HG02571 (cell line): ENCODE measurements at regions not wholly inside any gene's neighbourhood (a gene's known extent, or its start where the extent isn't known, plus 50 kb on each side); places are given as distances from the start of the nearest gene placed in this dataset.

ENCODE experiments used
- ATAC-seq: cut with Tn5 transposase; IDR thresholded peaks from one replicate; pipeline ENCODE4 v1.9.1; 2021; ENCODE audit warnings: mild to moderate bottlenecking, moderate library complexity; ENCODE audit not compliant: unreplicated experiment

DNA sequence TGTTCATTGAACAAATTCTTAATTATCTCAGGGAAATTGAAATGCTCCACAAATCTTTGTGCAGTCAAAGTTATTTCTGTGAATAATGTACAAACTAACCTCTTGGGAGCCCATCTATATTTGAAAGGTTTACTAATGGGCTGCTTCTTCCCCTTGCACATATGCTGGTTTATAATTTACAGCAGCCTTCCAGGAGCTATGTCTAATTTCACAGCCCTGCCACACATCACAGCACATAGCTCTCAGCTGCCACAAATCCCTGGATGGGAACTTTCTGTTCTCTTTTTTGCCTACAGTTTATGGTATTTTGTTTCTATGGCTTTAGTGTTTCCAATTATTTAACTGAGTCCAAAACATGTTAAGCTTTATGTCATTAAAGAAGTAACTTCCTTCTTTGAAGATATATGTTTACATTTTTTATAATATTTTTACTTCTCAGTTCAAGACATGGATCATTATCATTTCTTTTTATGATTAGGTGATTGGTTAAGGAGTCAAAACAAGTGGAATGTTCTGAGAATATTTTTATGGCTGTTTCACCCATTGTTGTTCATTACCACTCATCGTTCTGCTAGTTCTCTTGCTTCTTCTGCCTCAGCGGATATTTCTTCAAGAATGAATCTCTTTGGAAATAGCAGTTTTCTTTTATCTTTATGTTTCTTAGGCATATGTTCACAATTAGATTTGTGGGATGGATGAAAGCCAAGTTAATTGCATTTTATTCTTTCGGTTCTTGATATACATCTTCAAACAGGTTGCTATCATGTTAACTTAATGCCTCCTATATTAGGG lies 475.6 kb upstream of the MIS18BP1 start:
- ATAC-seq = no peak

DNA sequence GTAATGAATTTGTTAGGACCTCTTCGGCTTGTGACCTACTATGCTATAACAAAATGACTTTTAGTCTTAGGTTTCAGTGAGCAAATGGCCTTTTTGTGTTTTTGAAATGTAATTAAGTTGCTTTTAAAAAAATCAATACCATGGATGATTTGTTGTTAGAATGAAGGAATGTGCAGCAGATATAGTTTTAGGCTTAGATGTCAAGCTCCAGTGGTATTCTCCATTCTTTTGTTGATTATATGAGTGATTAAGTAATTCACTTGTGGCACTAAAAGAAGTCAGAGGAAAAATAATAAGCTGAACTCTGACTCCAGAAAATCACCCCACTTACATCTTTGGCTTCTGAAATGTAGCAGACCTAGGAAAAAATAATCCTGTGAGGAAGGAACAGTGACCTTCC lies 474.1 kb upstream of the MIS18BP1 start:
- ATAC-seq = no peak

DNA sequence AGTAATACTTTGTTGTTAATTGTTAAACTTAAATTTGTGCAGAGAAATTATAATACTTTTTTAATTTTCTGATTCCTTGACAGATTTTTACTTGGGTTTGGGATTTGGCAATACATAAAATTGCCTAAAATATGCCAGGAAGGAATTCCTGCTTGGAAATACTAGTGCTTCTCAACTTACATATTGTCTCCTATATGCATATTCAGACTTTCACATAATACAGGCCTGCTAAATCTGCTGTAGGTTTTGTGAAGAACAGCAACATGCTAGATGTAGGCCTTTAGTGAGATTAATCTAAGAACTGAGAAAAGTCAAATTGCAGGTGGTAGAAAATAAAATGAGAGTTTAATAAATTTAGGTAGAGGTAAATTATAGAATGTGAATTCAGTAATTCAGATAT lies 468.5 kb upstream of the MIS18BP1 start:
- ATAC-seq = no peak

DNA sequence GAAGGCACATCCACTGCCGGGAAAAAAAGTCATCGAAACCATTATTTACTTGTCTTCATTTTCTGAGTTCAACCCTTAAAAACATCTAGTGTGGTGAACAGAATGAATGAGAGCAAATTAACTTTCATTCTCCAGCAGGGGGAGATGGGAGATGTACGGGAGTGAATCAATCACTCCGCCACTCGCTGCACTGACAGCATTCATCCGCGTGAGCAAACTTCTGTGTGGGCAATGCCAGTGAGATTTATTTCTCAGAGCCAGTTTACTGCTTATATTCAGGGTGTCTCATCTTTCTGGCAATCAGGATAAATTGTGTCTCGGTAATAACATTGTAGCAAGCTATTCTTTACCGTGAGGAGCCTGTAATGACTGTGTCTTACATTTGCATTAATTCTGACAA lies 463.6 kb upstream of the MIS18BP1 start:
- ATAC-seq = no peak

DNA sequence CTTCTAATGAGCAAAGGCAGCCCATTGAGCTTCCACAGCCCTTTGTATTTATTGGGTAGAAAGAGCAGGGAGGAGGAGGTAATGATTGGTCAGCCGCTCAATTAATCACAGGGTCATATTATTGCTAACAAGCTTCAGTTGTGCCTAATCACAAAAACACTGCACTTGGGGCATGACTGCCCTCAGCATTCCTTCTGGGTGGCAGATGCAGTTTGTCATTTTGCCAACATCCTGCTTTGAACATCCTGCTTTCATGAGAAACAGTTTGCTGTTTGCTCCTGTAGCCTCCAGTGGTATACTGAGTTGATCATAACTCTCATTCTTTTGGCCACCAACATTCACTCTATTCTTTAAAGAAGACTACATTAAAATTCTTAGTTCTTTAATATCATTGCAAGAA lies 462.9 kb upstream of the MIS18BP1 start:
- ATAC-seq = no peak

DNA sequence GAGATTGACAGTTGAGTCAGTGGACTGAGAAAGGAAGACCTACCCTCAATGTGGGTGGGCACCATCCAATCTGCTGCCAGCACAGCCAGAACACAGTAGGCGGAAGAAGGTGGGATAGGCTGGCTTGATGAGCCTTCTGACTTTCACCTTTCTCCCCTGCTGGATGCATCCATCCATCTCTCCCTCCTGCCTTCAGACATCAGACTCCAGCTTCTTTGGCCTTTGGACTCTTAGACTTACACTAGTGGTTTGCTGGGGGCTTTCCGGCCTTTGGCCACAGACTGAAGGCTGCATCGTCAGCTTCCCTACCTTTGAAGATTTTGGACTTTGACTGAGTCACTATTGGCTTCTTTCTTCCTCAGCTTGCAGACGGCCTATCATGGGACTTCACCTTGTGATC lies 456.5 kb upstream of the MIS18BP1 start:
- ATAC-seq = no peak

DNA sequence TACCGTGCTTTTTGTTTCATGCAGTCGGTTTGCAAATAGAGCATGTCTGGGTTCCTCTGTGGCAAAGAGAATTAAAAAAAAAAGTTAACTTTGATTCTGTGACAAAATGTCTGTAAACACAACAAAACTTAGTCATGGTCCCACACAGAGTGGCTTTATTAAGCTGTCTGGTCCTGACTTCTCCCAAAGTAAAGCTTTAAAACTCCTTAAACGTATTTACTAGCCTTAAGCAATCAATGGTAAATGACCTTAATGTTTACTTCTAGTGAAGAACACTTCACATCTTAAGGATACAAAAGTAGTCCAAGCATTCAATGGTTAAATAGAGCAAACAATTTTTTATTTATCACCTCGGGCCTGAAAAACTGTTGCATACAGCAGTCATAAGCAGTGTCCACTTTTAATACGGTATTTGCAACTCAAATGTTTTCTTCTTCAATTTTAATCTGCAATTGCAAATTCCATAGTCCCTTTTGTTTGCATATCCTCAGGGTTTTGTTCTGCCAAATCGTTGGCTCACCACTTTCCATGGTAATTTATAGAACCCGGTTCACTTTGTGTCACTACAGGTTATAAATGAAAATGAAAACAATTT lies 453.0 kb upstream of the MIS18BP1 start:
- ATAC-seq = no peak

DNA sequence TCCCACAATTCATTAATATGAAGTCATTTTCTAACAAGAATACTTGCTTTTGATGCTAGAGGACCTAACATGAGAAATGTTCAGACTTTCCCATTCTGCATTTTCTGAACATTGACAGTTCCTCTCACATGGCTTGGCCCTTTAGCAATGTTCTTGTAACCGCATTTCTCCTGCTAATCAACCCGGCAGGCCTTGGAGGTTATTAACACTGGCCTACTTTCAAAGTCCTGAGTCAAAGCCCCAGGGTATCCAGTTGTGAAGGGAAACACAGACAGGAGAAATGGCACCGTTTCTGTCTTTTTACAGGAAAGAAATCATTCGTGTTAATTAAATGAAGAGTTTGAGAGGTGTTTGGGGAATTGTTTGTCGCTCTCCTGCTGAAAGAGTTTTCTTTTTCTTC lies 446.5 kb upstream of the MIS18BP1 start:
- ATAC-seq = no peak

DNA sequence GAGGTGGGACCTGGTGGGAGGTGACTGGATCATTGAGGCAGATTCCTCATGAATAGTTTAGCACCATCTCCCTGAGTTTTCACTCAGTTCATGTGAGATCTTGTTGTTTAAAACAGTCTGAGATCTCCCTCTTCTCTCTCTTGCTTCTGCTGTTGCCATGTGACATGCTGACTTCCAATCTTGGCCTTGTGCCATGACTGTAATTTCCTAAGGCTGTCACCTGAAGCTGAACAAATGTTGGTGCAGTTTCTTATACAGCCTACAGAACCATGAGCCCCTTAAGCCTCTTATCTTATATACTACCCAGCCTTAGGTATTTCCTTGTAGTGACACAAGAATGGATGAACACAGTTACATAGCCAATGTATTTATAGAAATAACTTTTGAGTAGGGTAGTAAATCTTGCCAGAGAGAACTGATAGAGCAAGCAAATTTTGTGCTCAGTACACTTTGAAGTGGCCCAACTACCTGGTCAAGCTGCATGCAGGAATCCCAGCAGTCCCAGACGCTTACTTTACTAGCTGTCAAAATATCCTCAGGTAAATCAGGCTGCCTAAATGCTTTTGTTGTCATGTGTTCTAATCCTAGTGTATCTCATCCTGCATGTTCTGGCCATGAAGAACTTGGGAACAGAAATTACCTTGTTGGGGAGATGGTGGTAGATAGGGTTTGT lies 445.6 kb upstream of the MIS18BP1 start:
- ATAC-seq = no peak

DNA sequence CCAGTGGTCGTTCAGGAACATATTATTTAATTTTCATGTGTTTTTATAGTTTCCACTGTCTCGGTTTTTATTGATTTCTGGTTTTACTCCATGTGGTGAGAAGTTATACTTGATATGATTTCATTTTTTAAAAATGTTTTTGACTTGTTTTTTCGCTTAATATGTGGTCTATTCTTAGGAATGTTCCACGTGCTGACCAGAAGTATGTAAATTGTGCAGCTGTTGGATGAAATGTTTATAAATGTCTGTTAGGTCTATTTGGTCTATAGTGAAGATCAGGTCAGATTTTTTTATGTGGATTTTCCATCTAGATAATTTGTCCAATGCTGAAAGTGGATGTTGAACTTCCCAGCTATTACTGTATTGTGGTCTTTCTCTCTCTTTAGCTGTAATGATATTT lies 433.8 kb upstream of the MIS18BP1 start:
- no peak for ATAC-seq

DNA sequence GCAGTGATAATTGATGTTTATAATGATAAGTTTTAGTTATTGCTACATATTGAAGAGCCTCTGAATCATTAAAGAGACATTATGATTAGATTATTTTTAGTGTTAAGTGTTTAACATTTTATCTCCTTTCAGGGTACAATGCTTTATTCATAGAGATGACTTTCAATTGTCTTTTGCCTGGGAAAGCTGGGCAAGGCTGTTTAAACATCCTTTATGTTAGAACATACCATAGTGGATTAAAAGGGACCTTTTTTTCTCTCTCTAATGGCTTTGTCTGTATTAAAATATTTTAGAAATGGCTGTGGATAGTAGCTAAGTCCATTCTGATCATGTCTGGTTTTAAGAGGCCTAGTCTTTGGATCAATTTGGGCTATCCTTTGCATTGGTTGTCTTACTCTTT lies 427.5 kb upstream of the MIS18BP1 start:
- no peak for ATAC-seq

DNA sequence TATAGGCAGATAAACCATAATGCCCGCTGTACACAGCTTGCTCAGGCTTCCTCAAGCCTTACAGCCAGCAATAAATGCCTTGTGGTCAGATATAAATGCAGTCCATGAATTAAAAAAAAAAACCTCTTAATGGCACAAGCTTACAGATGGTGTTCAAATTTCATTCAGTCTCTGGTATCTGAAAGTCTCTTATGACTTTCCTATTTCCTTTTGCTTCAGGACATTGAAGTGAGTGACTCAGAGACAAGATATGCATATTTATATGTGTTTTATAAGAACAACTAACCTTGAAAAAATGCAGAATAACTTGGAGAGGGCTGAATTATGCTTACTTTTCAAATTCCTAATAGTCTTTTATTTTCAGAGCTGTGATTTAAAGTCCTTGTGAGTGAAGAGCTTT lies 426.9 kb upstream of the MIS18BP1 start:
- ATAC-seq = no peak

DNA sequence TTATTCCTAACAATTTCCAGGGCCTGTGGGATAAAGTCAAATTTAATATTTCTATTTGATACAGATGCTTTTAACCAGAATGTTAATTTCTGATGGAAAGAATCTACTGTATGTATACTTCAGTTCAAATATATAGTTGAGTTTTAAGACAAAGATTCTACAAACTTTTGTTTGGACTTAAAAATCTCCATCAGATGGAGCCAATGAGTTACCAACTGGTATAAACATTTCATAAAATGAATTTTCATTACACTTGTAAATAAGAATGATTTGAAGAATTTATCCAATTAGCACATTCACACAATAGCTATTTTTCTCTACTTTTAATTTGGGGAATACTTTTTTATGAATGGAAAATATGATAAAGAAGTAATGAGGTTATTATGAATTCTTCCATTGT lies 425.2 kb upstream of the MIS18BP1 start:
- ATAC-seq = no peak

DNA sequence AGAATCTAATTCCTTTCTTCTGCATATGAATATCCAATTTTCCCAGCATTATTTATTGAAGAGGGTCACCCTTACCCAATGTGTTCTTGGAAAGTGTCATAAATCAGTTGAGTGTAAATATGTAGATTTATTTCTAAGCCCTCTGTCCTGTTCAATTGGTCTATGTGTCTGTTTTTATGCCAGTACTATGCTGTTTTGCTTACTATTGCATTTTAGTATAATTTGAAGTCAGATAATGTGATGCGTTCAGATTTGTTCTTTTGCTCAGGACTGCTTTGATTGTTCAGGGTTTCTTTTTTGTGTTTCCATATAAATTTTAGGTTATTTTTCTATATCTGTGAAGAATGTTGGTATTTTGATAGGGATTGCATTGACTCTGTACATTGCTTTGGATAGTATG lies 420.4 kb upstream of the MIS18BP1 start:
- ATAC-seq = no peak

DNA sequence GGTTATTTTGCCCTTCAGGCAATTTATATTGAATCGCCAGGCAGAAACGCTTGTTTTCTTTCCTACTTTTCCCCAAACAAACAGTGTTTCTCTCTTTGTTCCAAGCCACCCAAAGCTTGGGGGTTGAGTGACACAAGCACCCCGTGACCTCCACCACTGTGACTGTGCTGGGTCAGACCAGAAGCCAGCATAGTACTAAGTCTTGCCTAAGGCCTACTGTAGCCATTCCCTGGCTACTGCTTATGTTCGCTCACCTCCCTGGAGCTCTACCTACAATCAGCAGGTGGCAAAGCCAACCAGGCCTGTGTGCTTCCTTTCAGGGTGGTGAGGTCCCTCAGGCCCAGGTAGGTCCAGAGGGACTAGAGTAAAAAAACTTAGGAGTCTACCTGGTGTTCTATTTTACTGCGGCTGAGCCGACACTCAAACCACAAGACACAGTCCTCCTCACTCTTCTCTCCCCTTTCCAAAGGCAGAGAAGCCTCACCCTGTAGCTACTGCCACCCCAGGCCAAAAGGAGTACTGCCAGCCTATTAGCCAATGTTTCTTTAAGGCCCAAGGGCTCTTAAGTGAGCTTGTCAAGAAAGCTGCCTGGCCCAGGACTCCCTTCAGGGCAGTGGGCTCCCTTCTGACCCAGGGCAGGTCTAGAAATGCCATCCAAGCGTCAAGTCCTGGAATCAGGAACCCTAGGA lies 411.8 kb upstream of the MIS18BP1 start:
- ATAC-seq = no peak

DNA sequence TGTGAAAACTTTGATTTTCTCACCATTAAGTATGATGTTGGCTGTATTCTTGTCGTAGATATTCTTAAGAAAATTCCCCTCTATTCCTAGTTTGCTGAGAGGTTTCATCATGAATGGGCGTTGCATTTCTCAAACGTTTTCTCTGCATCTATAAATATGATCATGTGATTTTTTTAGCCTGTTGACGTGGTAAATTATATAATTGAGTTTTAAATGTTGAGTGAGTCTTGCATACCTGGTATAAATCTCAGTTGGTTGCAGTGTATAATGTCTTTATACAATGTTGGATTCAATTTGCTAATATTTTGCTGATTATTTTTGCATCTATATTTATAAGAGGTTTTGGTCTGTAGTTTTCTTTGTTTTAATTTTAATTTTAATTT lies 405.9 kb upstream of the MIS18BP1 start:
- no peak for ATAC-seq

DNA sequence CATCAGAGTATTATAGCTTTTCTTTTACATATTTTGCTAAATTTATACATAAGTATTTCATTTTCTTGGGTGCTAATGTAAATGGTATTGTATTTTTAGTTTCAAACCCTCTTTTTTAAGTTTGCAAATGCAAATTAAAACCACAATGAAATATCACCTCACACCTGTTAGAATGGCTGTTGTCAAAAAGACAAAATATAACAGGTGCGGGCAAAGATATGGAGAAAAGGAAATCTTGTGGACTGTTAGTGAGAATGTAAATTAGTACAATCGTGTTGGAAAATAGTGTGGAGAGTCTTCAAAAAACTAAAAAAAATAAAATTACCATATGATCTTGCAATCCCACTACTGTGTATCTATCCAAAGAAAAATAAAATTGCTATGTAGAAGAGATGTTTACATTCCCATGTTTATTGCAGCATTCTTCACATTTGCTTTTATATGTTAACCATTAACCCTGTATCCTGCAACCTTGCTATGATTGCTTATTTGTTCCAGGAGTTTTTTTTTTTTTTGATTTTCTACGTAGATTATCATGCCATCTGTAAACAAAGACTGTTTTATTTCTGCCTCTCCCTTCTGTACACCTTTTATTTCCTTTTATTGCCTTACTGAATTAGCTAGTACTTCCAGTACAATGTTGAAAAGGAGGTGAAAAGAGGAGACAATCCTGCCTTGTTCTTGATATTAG lies 405.4 kb upstream of the MIS18BP1 start:
- no peak for ATAC-seq

DNA sequence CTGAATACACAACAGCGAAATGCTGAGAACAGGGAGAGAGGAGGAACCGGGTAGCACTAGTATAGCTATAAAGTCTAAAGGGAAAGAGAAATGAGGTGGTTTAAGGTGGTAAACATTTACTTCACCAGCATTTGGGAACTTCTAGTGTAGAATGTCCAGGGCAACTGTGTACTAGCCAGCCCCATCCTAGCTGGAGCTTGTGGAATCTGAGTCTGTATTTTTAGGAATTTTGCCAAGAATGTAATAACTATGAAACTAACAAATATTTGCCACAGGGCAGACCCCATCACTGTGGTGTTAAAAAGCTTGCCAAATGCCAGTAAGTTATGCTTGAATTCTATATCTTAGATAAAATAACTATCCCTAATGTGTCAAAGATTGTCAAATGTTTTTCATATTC lies 398.9 kb upstream of the MIS18BP1 start:
- no peak for ATAC-seq

DNA sequence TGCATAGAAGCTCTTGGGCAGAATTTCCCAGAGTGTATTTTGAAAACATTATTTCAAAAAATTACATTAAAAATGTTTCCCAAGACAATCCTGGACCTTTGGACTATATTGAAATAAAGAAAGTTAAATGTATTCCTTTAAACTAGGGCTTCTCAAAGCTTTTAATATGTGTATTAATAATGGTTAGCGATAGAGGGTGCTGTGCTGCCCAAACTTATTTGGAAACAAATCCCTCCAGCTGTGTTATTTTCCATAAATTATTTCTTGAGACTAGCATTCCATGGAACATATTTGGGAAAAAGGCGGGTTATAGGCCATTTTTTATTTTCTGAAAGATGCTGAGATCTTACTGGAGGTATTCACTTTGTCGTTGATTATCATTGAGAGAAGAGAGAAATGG lies 397.8 kb upstream of the MIS18BP1 start:
- no peak for ATAC-seq

DNA sequence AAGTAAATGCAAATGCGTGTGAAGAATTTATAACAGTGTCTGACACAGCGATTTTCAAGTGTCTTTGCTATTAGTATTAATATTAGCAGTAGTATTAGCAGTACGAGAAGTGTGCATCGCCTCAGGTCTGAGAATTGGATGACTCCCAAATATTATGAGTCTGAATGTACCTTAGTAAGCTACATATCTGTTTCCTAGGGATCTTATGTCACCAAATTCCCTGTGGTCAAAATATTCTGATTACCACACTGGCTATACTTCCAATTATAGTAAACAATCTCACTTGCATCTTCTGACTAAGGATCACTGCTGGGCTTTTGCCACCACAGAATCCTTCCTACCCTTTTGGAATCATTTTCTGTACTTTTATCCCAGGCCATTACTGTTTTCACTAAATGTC lies 396.0 kb upstream of the MIS18BP1 start:
- ATAC-seq = no peak

DNA sequence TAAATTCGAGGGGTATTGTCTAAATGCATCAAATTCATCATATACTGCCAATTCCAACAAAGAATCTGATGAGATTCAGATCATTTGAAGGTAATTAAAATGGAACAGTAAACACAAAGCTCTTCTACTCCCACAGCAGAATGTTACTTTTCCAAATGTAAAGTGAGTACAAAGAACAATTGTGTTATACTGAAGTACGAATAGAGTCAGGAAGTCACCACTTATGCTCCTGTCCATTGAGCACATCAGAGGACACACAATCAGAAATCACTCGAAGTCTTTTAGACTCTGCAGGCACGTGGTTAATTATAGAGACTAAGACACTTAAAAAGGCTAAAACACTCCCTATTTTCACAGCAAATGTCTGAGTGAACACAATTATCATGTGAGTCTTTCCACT lies 388.5 kb upstream of the MIS18BP1 start:
- ATAC-seq = no peak
